ENCODE measurements at regions not wholly inside any gene's neighbourhood (a gene's known extent, or its start where the extent isn't known, plus 50 kb on each side); places are given as distances from the start of the nearest gene placed in this dataset.

GRCh38 chr14:26128931-26129671, 468.7 kb downstream of the NOVA1 start:
- TF ChIP-seq, protein P1, sequence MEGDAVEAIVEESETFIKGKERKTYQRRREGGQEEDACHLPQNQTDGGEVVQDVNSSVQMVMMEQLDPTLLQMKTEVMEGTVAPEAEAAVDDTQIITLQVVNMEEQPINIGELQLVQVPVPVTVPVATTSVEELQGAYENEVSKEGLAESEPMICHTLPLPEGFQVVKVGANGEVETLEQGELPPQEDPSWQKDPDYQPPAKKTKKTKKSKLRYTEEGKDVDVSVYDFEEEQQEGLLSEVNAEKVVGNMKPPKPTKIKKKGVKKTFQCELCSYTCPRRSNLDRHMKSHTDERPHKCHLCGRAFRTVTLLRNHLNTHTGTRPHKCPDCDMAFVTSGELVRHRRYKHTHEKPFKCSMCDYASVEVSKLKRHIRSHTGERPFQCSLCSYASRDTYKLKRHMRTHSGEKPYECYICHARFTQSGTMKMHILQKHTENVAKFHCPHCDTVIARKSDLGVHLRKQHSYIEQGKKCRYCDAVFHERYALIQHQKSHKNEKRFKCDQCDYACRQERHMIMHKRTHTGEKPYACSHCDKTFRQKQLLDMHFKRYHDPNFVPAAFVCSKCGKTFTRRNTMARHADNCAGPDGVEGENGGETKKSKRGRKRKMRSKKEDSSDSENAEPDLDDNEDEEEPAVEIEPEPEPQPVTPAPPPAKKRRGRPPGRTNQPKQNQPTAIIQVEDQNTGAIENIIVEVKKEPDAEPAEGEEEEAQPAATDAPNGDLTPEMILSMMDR (conservative IDR thresholded peaks at IDR 0.05; ENCODE audit: low read depth, low read length), result no peak
- no peak for TF ChIP-seq EZH2 (IDR thresholded peaks at IDR 0.05; ENCODE audit: borderline replicate concordance, low read depth, low read length, poor library complexity, severe bottlenecking)

Data from A673 (cell line).